Stimulated activated naive B cell treated with anti-CD40 and anti-IgM and Interleukin-4, amounts not matched to agents 10 μg/mL and 1 μg/mL and 100 μg/mL, for 72 hours (primary cell): ENCODE measurements at regions not wholly inside any gene's neighbourhood (a gene's known extent, or its start where the extent isn't known, plus 50 kb on each side); places are given as distances from the start of the nearest gene placed in this dataset.

Experiments
- ATAC-seq, 2 donors: fragments of 150-1000 bp; cut with Tn5 transposase; replicated peaks; 2 replicates each; pipeline ENCODE4 v1.10.0; 2021; ENCODE audit warnings: moderate library complexity in 1 of 2
- DNase-seq: peaks from one replicate; pipeline ENCODE4 v3.0.0; 2021
- H3K27ac Mint-ChIP-seq: one replicate; pipeline ENCODE4 v1.8.0; 2022; ENCODE audit warnings: mild to moderate bottlenecking, mixed read lengths
- H3K27me3 Mint-ChIP-seq, 2 donors: one replicate each; pipeline ENCODE4 v1.8.0; 2022; ENCODE audit warnings: mixed read lengths in 2 of 2
- H3K36me3 Mint-ChIP-seq, 2 donors: one replicate each; pipeline ENCODE4 v1.8.0; 2022; ENCODE audit warnings: mixed read lengths in 2 of 2, mild to moderate bottlenecking in 1 of 2
- H3K4me1 Mint-ChIP-seq, 2 donors: one replicate each; pipeline ENCODE4 v1.8.0; 2022; ENCODE audit warnings: mixed read lengths in 2 of 2, mild to moderate bottlenecking in 1 of 2
- H3K4me3 Mint-ChIP-seq, 2 donors: one replicate each; pipeline ENCODE4 v1.8.0; 2022; ENCODE audit warnings: mild to moderate bottlenecking in 2 of 2, mixed read lengths in 2 of 2, moderate library complexity in 1 of 2
- H3K9me3 Mint-ChIP-seq, 2 donors: one replicate each; pipeline ENCODE4 v1.8.0; 2022; ENCODE audit warnings: mixed read lengths in 2 of 2, mild to moderate bottlenecking in 1 of 2

DNA sequence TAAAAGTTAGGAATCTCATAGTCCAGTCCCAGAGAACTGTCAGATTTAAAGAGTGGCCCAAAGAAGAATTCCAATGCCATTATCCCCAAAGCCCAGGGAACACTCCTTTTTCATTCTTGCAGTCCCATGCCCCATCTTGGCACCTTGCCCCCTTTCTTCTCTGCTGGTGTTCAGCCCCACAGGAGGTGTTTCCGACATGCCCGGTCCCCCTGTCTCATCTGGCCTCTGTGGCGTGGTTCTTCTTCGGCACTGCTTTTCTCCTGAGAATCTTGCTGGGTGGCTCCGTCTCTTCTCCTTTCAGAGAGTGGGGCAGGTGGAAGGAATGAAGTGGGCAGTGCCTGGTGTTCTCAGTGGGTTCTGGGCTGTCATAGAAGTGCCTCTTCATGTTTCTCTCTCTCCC, 64.7 kb downstream of the VCPKMT start:
- H3K4me3 Mint-ChIP-seq: no peak overlapping the region
- H3K4me1 Mint-ChIP-seq: peaks cover 31 to 52% of the 10 kb centered on the region in 2 donors
- H3K27ac Mint-ChIP-seq: no peak overlapping the region
- no peaks in the 10 kb centered on the region for H3K9me3 Mint-ChIP-seq
- H3K36me3 Mint-ChIP-seq: peaks cover 10 to 19% of the 10 kb centered on the region in 2 donors
- ATAC-seq (no peak), DNase-seq (no peak)
- no peaks in the 10 kb centered on the region for H3K27me3 Mint-ChIP-seq

DNA sequence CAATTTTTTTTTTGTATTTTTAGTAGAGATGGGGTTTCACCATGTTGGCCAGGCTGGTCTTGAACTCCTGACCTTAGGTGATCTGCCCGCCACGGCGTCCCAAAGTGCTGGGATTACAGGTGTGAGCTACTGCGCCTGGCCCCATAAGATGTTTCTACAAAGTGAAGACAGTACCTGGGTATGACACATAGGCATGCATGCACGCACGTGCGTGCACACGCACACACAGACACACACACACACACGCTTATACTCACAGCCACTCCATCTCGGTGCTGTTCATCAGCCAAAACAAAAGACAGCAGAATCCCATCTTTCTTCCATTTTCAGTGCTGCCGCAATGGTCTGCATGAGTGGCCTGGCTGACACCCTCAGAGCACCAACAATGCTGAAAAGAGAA, 63.9 kb downstream of the VCPKMT start:
- DNase-seq (no peak), ATAC-seq (no peak)
- no peak overlapping the region for H3K27ac Mint-ChIP-seq
- H3K9me3 Mint-ChIP-seq: no peaks in the 10 kb centered on the region
- peaks cover 31 to 52% of the 10 kb centered on the region in 2 donors for H3K4me1 Mint-ChIP-seq
- no peaks in the 10 kb centered on the region for H3K27me3 Mint-ChIP-seq
- peaks cover 10 to 19% of the 10 kb centered on the region in 2 donors for H3K36me3 Mint-ChIP-seq
- H3K4me3 Mint-ChIP-seq: no peak overlapping the region

- DNase-seq: no peak
- no peak for ATAC-seq
- H3K4me1 Mint-ChIP-seq: peaks cover 29 to 48% of the 10 kb centered on the region in 2 donors
- peaks cover 10 to 19% of the 10 kb centered on the region in 2 donors for H3K36me3 Mint-ChIP-seq
- H3K27me3 Mint-ChIP-seq: no peaks in the 10 kb centered on the region
- H3K9me3 Mint-ChIP-seq: no peaks in the 10 kb centered on the region
- H3K27ac Mint-ChIP-seq: peak overlapping the region; percentile 4
- no peak overlapping the region for H3K4me3 Mint-ChIP-seq
These were observed 62.4 kb downstream of the VCPKMT start for GRCh38 chr14:50053935-50054334.

DNA sequence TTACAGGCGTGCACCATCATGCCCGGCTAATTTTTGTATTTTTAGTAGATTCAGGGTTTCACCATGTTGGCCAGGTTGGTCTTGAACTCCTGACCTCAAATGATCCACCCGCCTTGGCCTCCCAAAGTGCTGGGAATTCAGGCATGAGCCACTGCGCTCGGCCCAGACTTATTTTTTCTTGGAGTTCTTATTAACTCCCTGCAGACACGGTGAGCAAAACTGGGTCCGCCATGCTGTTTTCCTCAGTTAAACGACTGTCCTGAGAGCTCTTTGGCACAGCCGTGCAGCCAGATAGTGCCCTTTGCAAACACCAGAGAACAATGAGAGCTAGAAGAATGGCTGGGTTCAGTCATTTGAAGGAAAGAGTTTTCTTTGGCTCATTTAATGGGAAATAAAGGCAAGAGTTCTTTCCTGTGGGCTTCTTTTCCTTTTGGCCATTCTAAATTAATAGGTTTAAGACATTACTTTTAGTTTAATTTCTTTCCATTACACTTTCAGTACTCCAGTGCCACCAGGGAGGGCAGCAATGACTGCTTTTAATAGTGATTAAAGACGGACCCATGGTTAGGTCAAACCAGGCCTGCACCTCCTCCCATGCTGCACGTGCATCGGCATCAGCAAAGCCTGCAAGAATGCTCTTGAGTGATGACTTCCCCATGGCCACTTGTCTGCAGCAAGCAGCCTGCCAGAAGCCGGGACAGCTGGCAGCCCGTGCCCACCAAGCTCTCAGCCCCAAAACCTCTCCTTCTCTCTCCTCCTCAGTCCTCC, 60.7 kb downstream of the VCPKMT start:
- no peaks in the 10 kb centered on the region for H3K27me3 Mint-ChIP-seq
- peak overlapping the region in 1 of 2 donors; percentile 7 for H3K4me3 Mint-ChIP-seq
- no peak overlapping the region for H3K27ac Mint-ChIP-seq
- DNase-seq (no peak), ATAC-seq (peak; percentile 84)
- H3K4me1 Mint-ChIP-seq: peaks cover 28 to 54% of the 10 kb centered on the region in 2 donors
- H3K9me3 Mint-ChIP-seq: no peaks in the 10 kb centered on the region
- H3K36me3 Mint-ChIP-seq: peaks cover 4 to 15% of the 10 kb centered on the region in 2 donors

- Mint-ChIP-seq H3K4me1 (peaks cover 36 to 62% of the 10 kb centered on the region in 2 donors), H3K4me3 (no peak overlapping the region), H3K36me3 (peaks cover 3 to 13% of the 10 kb centered on the region in 2 donors), H3K27me3 (no peaks in the 10 kb centered on the region), H3K9me3 (no peaks in the 10 kb centered on the region), H3K27ac (no peak overlapping the region)
- ATAC-seq (no peak), DNase-seq (no peak)
These were observed 59.9 kb downstream of the VCPKMT start for GRCh38 chr14:50056435-50056834.

- no peaks in the 10 kb centered on the region for H3K27me3 Mint-ChIP-seq
- DNase-seq: no peak
- H3K4me1 Mint-ChIP-seq: peaks cover 39 to 68% of the 10 kb centered on the region in 2 donors
- H3K9me3 Mint-ChIP-seq: no peaks in the 10 kb centered on the region
- peaks cover under 1 to 5% of the 10 kb centered on the region in 2 donors for H3K36me3 Mint-ChIP-seq
- no peak overlapping the region for H3K27ac Mint-ChIP-seq
- ATAC-seq: no peak
- peak overlapping the region in 1 of 2 donors; percentile 19 for H3K4me3 Mint-ChIP-seq
These were observed 59.0 kb downstream of the VCPKMT start for GRCh38 chr14:50057331-50057730.

DNA sequence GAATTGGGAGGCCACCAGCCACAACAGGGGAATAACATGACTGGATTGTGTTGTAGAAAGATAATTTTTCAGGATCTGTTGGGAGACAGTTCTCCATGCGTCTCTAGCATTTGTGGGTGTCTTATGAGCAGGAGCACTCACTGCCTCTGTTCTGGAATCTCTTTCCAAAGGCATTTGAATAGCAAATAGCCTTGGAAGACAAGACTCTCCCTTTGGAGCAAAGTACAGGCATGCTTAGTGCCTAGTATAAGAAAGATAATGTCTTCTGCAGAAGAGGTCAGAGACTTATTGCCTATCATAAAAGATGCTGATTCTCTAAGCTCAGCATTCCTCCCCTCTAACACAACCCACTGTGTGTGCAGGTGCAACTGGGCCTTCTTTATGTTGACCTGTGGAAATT, 58.3 kb downstream of the VCPKMT start:
- Mint-ChIP-seq H3K4me1 (peaks cover 44 to 72% of the 10 kb centered on the region in 2 donors), H3K4me3 (no peak overlapping the region), H3K9me3 (no peaks in the 10 kb centered on the region), H3K27ac (no peak overlapping the region), H3K27me3 (no peaks in the 10 kb centered on the region), H3K36me3 (peaks cover 2 to 7% of the 10 kb centered on the region in 2 donors)
- ATAC-seq (no peak), DNase-seq (no peak)
